Natural killer cell (primary cell): ENCODE measurements at regions not wholly inside any gene's neighbourhood (a gene's known extent, or its start where the extent isn't known, plus 50 kb on each side); places are given as distances from the start of the nearest gene placed in this dataset.
"Not testable (repeated sequence)": the region's sequence is repeated elsewhere in the genome, so short reads cannot be mapped to it uniquely, and the experiment has no call there.

Source experiments
- ATAC-seq, 3 donors: fragments of 150-1000 bp in 2 of 3; fragments of 200-7000 bp in 1 of 3; cut with Tn5 transposase; 1 replicate in 1 of 3; 2 replicates in 2 of 3; pipeline ENCODE4 v1.10.0; 2021; ENCODE audit warnings: mild to moderate bottlenecking in 2 of 3, moderate library complexity in 2 of 3
- DNase-seq, 2 donors: peaks; one replicate each; pipeline versions ENCODE4 v3.0.0 to v3.0.0-alpha.2; 2013 to 2021; ENCODE audit warnings: mixed read lengths in 1 of 2
- H3K27ac ChIP-seq: one replicate; pipeline ENCODE4 v1.5.1; 2013; ENCODE audit warnings: mild to moderate bottlenecking, low read length
- H3K27me3 ChIP-seq: one replicate; pipeline ENCODE4 v1.6.1; 2013; ENCODE audit warnings: low read length; ENCODE audit not compliant: control insufficient read depth, insufficient read depth
- H3K36me3 ChIP-seq: one replicate; pipeline ENCODE4 v1.6.1; 2013; ENCODE audit warnings: low read length; ENCODE audit not compliant: control insufficient read depth, insufficient read depth
- H3K4me1 ChIP-seq: one replicate; pipeline ENCODE4 v1.6.1; 2013; ENCODE audit warnings: low read length; ENCODE audit not compliant: control insufficient read depth, insufficient read depth
- H3K4me3 ChIP-seq: one replicate; pipeline ENCODE4 v1.5.1; 2013; ENCODE audit warnings: low read length
- H3K9me3 ChIP-seq: one replicate; pipeline ENCODE4 v1.6.1; 2013; ENCODE audit warnings: low read length; ENCODE audit not compliant: control insufficient read depth, insufficient read depth
- H3K27ac Mint-ChIP-seq, 2 donors: one replicate each; pipeline ENCODE4 v1.8.0; 2022; ENCODE audit warnings: mild to moderate bottlenecking in 2 of 2, mixed read lengths in 2 of 2, moderate library complexity in 1 of 2
- H3K27me3 Mint-ChIP-seq, 2 donors: one replicate each; pipeline ENCODE4 v1.8.0; 2022; ENCODE audit warnings: low read depth in 2 of 2, mixed read lengths in 2 of 2
- H3K36me3 Mint-ChIP-seq: one replicate; pipeline ENCODE4 v1.8.0; 2022; ENCODE audit warnings: mixed read lengths
- H3K4me1 Mint-ChIP-seq, 2 donors: one replicate each; pipeline ENCODE4 v1.8.0; 2022; ENCODE audit warnings: mixed read lengths in 2 of 2
- H3K4me3 Mint-ChIP-seq: one replicate; pipeline ENCODE4 v1.8.0; 2022; ENCODE audit warnings: mild to moderate bottlenecking, moderate library complexity, mixed read lengths
- H3K9me3 Mint-ChIP-seq, 2 donors: one replicate each; pipeline ENCODE4 v1.8.0; 2022; ENCODE audit warnings: mixed read lengths in 2 of 2
- CTCF ChIP-seq: fragments of 200-600 bp; IDR thresholded peaks from one replicate; pipeline ENCODE4 v1.8.0; 2022; ENCODE audit warnings: antibody characterized with exemption
- WGBS: methylation state at CpG from one replicate; pipeline ENCODE4 v1.1.7; 2013; ENCODE audit warnings: missing lambda C conversion rate; ENCODE audit not compliant: insufficient coverage; 5-methylcytosine and 5-hydroxymethylcytosine counted together
- intact Hi-C: fragments of 100-400 bp; cut with micrococcal nuclease; formaldehyde crosslinking; loops from one replicate; pipeline ENCODE4 v1.14.2; 2022

DNA sequence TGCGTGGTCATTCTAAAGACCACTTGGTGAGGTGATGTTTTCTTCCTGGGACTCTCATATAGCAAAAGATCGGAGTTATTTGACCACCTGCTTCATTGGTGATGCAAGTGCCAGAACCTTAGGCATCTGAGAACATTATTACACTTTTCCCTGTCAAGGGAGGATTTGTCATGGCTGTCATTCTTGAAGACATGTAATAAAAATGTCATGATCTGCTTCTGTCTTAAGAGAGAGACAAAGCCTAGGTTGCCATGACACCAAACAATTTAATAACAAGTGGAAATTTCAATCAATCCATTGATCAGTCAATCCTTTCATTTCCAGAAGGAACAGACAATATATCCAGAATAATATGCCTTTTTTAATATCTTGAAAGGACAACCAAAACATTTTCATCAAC, 97.9 kb upstream of the OR13H1 start:
- H3K4me3 ChIP-seq, result no peak overlapping the region
- H3K4me1 Mint-ChIP-seq, result no peaks in the 10 kb centered on the region
- H3K4me1 ChIP-seq, result no peaks in the 10 kb centered on the region
- H3K9me3 ChIP-seq, result no peaks in the 10 kb centered on the region
- DNase-seq (no peak), ATAC-seq (no peak)
- H3K27me3 ChIP-seq, result no peaks in the 10 kb centered on the region
- no peak overlapping the region for H3K27ac ChIP-seq
- no peak overlapping the region for H3K4me3 Mint-ChIP-seq
- peaks cover 0 to 3% of the 10 kb centered on the region in 2 donors for H3K27me3 Mint-ChIP-seq
- H3K36me3 Mint-ChIP-seq, result no peaks in the 10 kb centered on the region
- no peak overlapping the region for H3K27ac Mint-ChIP-seq
- intact Hi-C loops, result no loop called here
- H3K36me3 ChIP-seq, result no peaks in the 10 kb centered on the region
- WGBS, result 76% methylated on average over 2 of the region's 2 CpGs
- H3K9me3 Mint-ChIP-seq, result no peaks in the 10 kb centered on the region
- no peak for TF ChIP-seq CTCF

DNA sequence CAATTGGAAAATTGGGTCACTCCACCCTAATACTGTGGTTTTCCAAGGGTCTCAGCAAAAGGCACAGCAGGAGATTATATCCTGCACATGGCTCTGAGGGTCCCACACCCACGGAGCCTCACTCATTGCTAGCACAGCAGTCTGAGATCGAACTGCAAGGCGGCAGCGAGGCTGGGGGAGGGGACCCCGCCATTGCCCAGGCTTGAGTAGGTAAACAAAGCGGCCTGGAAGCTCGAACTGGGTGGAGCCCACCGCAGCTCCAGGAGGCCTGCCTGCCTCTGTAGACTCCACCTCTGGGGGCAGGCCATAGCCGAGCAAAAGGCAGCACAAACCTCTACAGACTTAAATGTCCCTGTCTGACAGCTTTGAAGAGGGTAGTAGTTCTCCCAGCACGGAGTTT, 82.0 kb upstream of the OR13H1 start:
- intact Hi-C loops, H3K9me3 ChIP-seq: not testable (repeated sequence)

GRCh38 chrX:131473809-131474208, 70.1 kb upstream of the OR13H1 start:
- H3K36me3 Mint-ChIP-seq, H3K9me3 Mint-ChIP-seq, H3K4me3 ChIP-seq, H3K4me1 Mint-ChIP-seq, H3K27me3 ChIP-seq, DNase-seq, intact Hi-C loops, H3K36me3 ChIP-seq, H3K4me3 Mint-ChIP-seq, H3K9me3 ChIP-seq, ATAC-seq, H3K4me1 ChIP-seq, H3K27ac ChIP-seq, H3K27ac Mint-ChIP-seq: not testable (repeated sequence)
- 80% methylated on average over 1 of the region's 1 CpG for WGBS
- peaks cover 0 to 13% of the 10 kb centered on the region in 2 donors for H3K27me3 Mint-ChIP-seq

More for the DNA sequence above, 82.0 kb upstream of the OR13H1 start:
- not testable (repeated sequence) for H3K4me1 Mint-ChIP-seq, H3K27me3 ChIP-seq, H3K4me3 Mint-ChIP-seq, H3K27ac Mint-ChIP-seq, H3K36me3 Mint-ChIP-seq, H3K36me3 ChIP-seq, H3K4me3 ChIP-seq, H3K9me3 Mint-ChIP-seq, ATAC-seq, H3K4me1 ChIP-seq, DNase-seq, H3K27ac ChIP-seq
- WGBS, result 87% methylated on average over 10 of the region's 10 CpGs
- H3K27me3 Mint-ChIP-seq, result peaks cover 0 to 17% of the 10 kb centered on the region in 2 donors

DNA sequence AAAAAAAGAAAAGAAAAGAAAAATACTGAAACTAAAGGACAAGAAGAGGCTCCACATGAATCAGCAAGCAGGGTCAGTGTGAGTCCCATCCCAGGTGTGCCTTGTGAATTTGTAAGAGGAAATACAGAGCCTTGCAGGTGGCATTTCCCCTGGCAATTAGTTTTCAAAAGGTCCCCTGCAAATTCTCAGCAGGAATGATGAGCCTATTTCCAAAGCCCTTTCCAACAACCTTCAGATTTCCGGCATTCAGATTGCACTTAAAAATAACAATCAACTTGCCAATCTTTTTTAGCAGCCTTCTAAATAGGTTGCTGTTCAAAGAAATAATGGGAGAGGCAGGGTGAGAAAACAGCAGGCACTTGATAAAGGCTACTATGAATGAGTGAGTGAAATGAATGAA, 66.4 kb upstream of the OR13H1 start:
- no peak overlapping the region for H3K4me3 Mint-ChIP-seq
- H3K27ac Mint-ChIP-seq, result no peak overlapping the region
- no CpG with 5 or more reads among the region's 1 CpG for WGBS
- Histone ChIP-seq H3K27ac (no peak overlapping the region), H3K9me3 (no peaks in the 10 kb centered on the region), H3K27me3 (no peaks in the 10 kb centered on the region), H3K4me1 (no peaks in the 10 kb centered on the region), H3K4me3 (no peak overlapping the region), H3K36me3 (no peaks in the 10 kb centered on the region)
- peaks cover 0 to 4% of the 10 kb centered on the region in 2 donors for H3K9me3 Mint-ChIP-seq
- peaks cover 0 to 13% of the 10 kb centered on the region in 2 donors for H3K27me3 Mint-ChIP-seq
- no peaks in the 10 kb centered on the region for H3K36me3 Mint-ChIP-seq
- TF ChIP-seq CTCF, result no peak
- DNase-seq (no peak), ATAC-seq (no peak)
- H3K4me1 Mint-ChIP-seq, result no peaks in the 10 kb centered on the region
- intact Hi-C loops, result no loop called here
